SK-N-SH (cell line): ENCODE measurements at regions not wholly inside any gene's neighbourhood (a gene's known extent, or its start where the extent isn't known, plus 50 kb on each side); places are given as distances from the start of the nearest gene placed in this dataset.

Source experiments
- CTCF ChIA-PET: fragments of 300-600, 350-600 bp; formaldehyde crosslinking; extraction: SDS; loops from one replicate; lab custom pipeline; 2021; lab: Yijun Ruan, JAX
- POLR2A ChIA-PET: fragments of 350-600 bp; sonication (Branson Sonifier 250); formaldehyde crosslinking; extraction: SDS; loops from one replicate; lab custom pipeline; 2020; ENCODE audit warnings: antibody characterized with exemption, inconsistent platforms; lab: Yijun Ruan, JAX
- DNase-seq: peaks from one replicate; pipeline ENCODE4 v3.0.0; 2012
- H2AFZ ChIP-seq: fragments of 200-600 bp; sonication (generic); 2 replicates; pipeline ENCODE4 v1.8.1; 2016; ENCODE audit warnings: antibody characterized with exemption, mild to moderate bottlenecking, low read depth
- H3F3A ChIP-seq: fragments of 200-600 bp; sonication (generic); replicated peaks from 2 replicates; pipeline ENCODE3; 2016; ENCODE audit warnings: antibody characterized with exemption, mild to moderate bottlenecking; ENCODE audit not compliant: insufficient read depth
- H3K27ac ChIP-seq, 2 experiments: fragments of 200-500 bp in 1 of 2; fragments of 200-600 bp in 1 of 2; sonication (Bioruptor generic) in 1 of 2; sonication (generic), shearing (Covaris generic) in 1 of 2; 2 replicates each; pipeline versions ENCODE4 v1.5.1 to v1.6.1; 2014 to 2016; ENCODE audit warnings: low read depth in 2 of 2, inconsistent platforms in 1 of 2, low read length in 1 of 2, mild to moderate bottlenecking in 1 of 2, mixed read lengths in 1 of 2
- H3K27me3 ChIP-seq: fragments of 200-600 bp; sonication (generic), shearing (Covaris generic); 2 replicates; pipeline ENCODE4 v1.6.1; 2016; ENCODE audit warnings: mixed run types; ENCODE audit not compliant: insufficient read depth
- H3K36me3 ChIP-seq, 2 experiments: fragments of 200-500 bp in 1 of 2; fragments of 200-600 bp in 1 of 2; sonication (Bioruptor generic) in 1 of 2; sonication (generic) in 1 of 2; replicated peaks in 1 of 2; 2 replicates each; pipeline versions ENCODE3 to v1.5.1; 2014 to 2016; ENCODE audit warnings: low read length in 1 of 2, mild to moderate bottlenecking in 1 of 2; ENCODE audit not compliant: insufficient read depth in 2 of 2, control insufficient read depth in 1 of 2
- H3K4me1 ChIP-seq, 2 experiments: fragments of 200-500 bp in 1 of 2; fragments of 200-600 bp in 1 of 2; sonication (Bioruptor generic) in 1 of 2; sonication (generic), shearing (Covaris generic) in 1 of 2; 2 replicates each; pipeline versions ENCODE4 v1.5.1 to v1.6.1; 2014 to 2016; ENCODE audit warnings: low read depth in 1 of 2, low read length in 1 of 2, mixed run types in 1 of 2; ENCODE audit not compliant: insufficient read depth in 2 of 2, control insufficient read depth in 1 of 2
- H3K4me2 ChIP-seq: fragments of 200-600 bp; sonication (generic), shearing (Covaris generic); 2 replicates; pipeline ENCODE4 v1.6.1; 2017; ENCODE audit warnings: mixed run types
- H3K4me3 ChIP-seq, 2 experiments: fragments of 200-500 bp in 1 of 2; fragments of 200-600 bp in 1 of 2; sonication (Bioruptor generic) in 1 of 2; sonication (generic), shearing (Covaris generic) in 1 of 2; 2 replicates each; pipeline versions ENCODE4 v1.5.1 to v1.8.1; 2014 to 2016; ENCODE audit warnings: low read depth in 2 of 2, inconsistent platforms in 1 of 2, low read length in 1 of 2, mild to moderate bottlenecking in 1 of 2, mixed read lengths in 1 of 2, moderate library complexity in 1 of 2
- H3K79me2 ChIP-seq: fragments of 200-600 bp; sonication (generic); 2 replicates; pipeline ENCODE4 v1.8.1; 2017; ENCODE audit warnings: mild to moderate bottlenecking; ENCODE audit not compliant: insufficient read depth
- H3K9ac ChIP-seq: fragments of 200-600 bp; sonication (generic); 2 replicates; pipeline ENCODE4 v1.6.1; 2017; ENCODE audit warnings: mixed run types
- H3K9me2 ChIP-seq: fragments of 200-600 bp; sonication (generic); 2 replicates; pipeline ENCODE4 v1.6.1; 2017; ENCODE audit warnings: mixed run types
- H3K9me3 ChIP-seq: fragments of 200-600 bp; sonication (generic); 2 replicates; pipeline ENCODE4 v1.6.1; 2017; ENCODE audit warnings: mixed run types, mild to moderate bottlenecking, moderate library complexity
- H4K20me1 ChIP-seq: fragments of 200-600 bp; sonication (generic); 2 replicates; pipeline ENCODE4 v1.6.1; 2017; ENCODE audit warnings: mild to moderate bottlenecking, mixed run types; ENCODE audit not compliant: insufficient read depth
- ELF1 ChIP-seq: IDR thresholded peaks from 2 replicates; pipeline ENCODE4 v1.4.0; 2012
- EP300 ChIP-seq, 2 experiments: IDR thresholded peaks; 2 replicates each; pipeline versions ENCODE4 v1.4.0 to v1.6.1; 2012; ENCODE audit warnings: borderline replicate concordance in 1 of 2, low read depth in 1 of 2, low read length in 1 of 2
- FOSL2 ChIP-seq: IDR thresholded peaks from 2 replicates; pipeline ENCODE4 v1.4.0; 2012; ENCODE audit warnings: low read depth, mild to moderate bottlenecking, moderate library complexity, borderline replicate concordance
- GABPA ChIP-seq: IDR thresholded peaks from 2 replicates; pipeline ENCODE4 v1.4.0; 2012; ENCODE audit warnings: low read depth, mild to moderate bottlenecking
- GATA2 ChIP-seq: sonication (generic); formaldehyde crosslinking; IDR thresholded peaks from 2 replicates; pipeline ENCODE4 v1.5.0; 2020; ENCODE audit warnings: mild to moderate bottlenecking, missing genetic modification reagents
- POLR2AphosphoS5 ChIP-seq: IDR thresholded peaks from 2 replicates; pipeline ENCODE4 v1.6.1; 2012; ENCODE audit warnings: low read depth, low read length
- RAD21 ChIP-seq: IDR thresholded peaks from 2 replicates; pipeline ENCODE4 v1.6.1; 2012; ENCODE audit warnings: mild to moderate bottlenecking, low read length
- RCOR1 ChIP-seq: fragments of 150-350 bp; IDR thresholded peaks from 2 replicates; pipeline ENCODE4 v1.6.1; 2017; ENCODE audit warnings: antibody characterized with exemption, low read length
- SMC3 ChIP-seq: IDR thresholded peaks from 2 replicates; pipeline ENCODE4 v1.6.1; 2012; ENCODE audit warnings: low read depth, low read length, improper control_type of control experiment
- WGBS: methylation state at CpG from one replicate; pipeline ENCODE4 v1.1.6; 2017; ENCODE audit warnings: low lambda C conversion rate; 5-methylcytosine and 5-hydroxymethylcytosine counted together
- TF ChIP-seq, protein P1 (sequence below): fragments of 200-600 bp; sonication (generic); IDR thresholded peaks from 2 replicates; pipeline ENCODE4 v1.6.1; 2017; ENCODE audit warnings: antibody characterized with exemption, mild to moderate bottlenecking, moderate library complexity
- TF ChIP-seq, protein P2 (sequence below): IDR thresholded peaks from 2 replicates; pipeline ENCODE4 v1.4.0; 2012; ENCODE audit warnings: low read depth

DNA sequence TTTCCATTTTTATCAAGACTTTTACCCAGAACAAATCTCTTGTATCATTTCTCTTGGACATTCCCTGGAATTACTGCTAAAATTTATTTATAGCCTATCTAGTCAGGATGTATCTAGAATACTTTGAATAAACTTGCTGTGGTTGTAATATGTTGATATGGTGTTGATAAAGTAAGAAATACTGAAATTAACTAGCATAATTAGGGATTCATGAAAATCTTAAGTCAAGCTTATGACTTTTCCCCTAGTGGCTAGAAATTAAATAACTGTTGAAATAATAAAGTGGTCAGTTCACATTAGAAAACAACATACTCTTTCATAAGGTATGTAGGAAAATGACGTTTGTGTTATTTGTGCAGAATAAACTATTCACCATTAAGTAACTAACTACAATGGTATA is 73.1 kb upstream of the ANKRD50 start:
- H3K27me3 ChIP-seq, result no peaks in the 10 kb centered on the region
- H3K4me2 ChIP-seq, result no peak overlapping the region
- no peaks in the 10 kb centered on the region for H3K79me2 ChIP-seq
- H2AFZ ChIP-seq, result no peak overlapping the region; the same call in 1 of the 2 replicates
- ChIA-PET POLR2A (no interaction called here), CTCF (interaction anchor here (1.1 kb wide), 1 partner anchor 10 kb away, joined by 3 read pairs; no protein-coding TSS in a partner anchor)
- no peaks in the 10 kb centered on the region for H4K20me1 ChIP-seq
- H3K4me3 ChIP-seq, result no peak overlapping the region
- no peaks in the 10 kb centered on the region for H3K9me2 ChIP-seq
- DNase-seq, result no peak
- TF ChIP-seq, protein P1, sequence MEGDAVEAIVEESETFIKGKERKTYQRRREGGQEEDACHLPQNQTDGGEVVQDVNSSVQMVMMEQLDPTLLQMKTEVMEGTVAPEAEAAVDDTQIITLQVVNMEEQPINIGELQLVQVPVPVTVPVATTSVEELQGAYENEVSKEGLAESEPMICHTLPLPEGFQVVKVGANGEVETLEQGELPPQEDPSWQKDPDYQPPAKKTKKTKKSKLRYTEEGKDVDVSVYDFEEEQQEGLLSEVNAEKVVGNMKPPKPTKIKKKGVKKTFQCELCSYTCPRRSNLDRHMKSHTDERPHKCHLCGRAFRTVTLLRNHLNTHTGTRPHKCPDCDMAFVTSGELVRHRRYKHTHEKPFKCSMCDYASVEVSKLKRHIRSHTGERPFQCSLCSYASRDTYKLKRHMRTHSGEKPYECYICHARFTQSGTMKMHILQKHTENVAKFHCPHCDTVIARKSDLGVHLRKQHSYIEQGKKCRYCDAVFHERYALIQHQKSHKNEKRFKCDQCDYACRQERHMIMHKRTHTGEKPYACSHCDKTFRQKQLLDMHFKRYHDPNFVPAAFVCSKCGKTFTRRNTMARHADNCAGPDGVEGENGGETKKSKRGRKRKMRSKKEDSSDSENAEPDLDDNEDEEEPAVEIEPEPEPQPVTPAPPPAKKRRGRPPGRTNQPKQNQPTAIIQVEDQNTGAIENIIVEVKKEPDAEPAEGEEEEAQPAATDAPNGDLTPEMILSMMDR, result peak; percentile 25; the same call in 1 of the 2 replicates
- no peak for TF ChIP-seq SMC3
- TF ChIP-seq ELF1, result no peak
- no peak for TF ChIP-seq FOSL2
- TF ChIP-seq GABPA, result no peak
- H3K9ac ChIP-seq, result no peak overlapping the region
- H3K4me1 ChIP-seq, result no peaks in the 10 kb centered on the region
- no peak overlapping the region for H3K27ac ChIP-seq
- H3K36me3 ChIP-seq, result no peaks in the 10 kb centered on the region
- 88% methylated on average over 1 of the region's 1 CpG for WGBS
- no peaks in the 10 kb centered on the region for H3K9me3 ChIP-seq
- H3F3A ChIP-seq, result peaks cover 3% of the 10 kb centered on the region

DNA sequence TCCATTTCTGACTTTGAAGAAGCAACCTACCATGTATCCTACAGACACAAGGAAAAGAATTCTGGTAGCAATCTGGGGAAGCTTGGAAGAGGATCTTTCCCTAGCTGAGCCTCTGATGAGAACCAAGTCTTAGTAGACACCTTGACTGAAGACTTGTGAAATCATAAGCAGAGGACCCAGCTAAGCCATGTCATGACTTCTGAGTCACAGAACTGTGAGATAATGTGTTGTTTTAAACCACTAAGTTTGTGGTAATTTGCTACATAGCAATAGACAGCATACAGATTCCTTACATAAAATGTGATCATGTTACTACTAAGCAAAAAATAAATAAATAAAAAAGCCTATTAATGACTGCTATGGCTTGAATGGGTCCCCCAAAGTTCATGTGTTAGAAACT is 71.3 kb upstream of the ANKRD50 start:
- Histone ChIP-seq H3K27ac (no peak overlapping the region), H3F3A (no peaks in the 10 kb centered on the region), H3K9me3 (no peaks in the 10 kb centered on the region), H4K20me1 (no peaks in the 10 kb centered on the region), H3K4me2 (no peak overlapping the region), H3K4me1 (no peaks in the 10 kb centered on the region), H3K27me3 (no peaks in the 10 kb centered on the region), H3K79me2 (no peaks in the 10 kb centered on the region), H3K36me3 (no peaks in the 10 kb centered on the region), H3K9me2 (no peaks in the 10 kb centered on the region), H3K4me3 (no peak overlapping the region), H3K9ac (no peak overlapping the region), H2AFZ (0 out of 2 replicates have a peak overlapping the region, but pooled peaks have one; percentile 16)
- no peak for DNase-seq
- ChIA-PET CTCF (no interaction called here), POLR2A (no interaction called here)
- no peak for TF ChIP-seq POLR2AphosphoS5
- no peak for TF ChIP-seq EP300 (IDR thresholded peaks at IDR 0.05; ENCODE audit: borderline replicate concordance in 1 of 2, low read depth in 1 of 2, low read length in 1 of 2)
- TF ChIP-seq, protein P1, result no peak
- TF ChIP-seq GABPA, result no peak
- TF ChIP-seq GATA2 (CRISPR knock-in tag), result no peak
- no peak for TF ChIP-seq RAD21
- TF ChIP-seq RCOR1, result no peak
- TF ChIP-seq, protein P2, sequence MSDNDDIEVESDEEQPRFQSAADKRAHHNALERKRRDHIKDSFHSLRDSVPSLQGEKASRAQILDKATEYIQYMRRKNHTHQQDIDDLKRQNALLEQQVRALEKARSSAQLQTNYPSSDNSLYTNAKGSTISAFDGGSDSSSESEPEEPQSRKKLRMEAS, result no peak
